ENCODE measurements at regions not wholly inside any gene's neighbourhood (a gene's known extent, or its start where the extent isn't known, plus 50 kb on each side); places are given as distances from the start of the nearest gene placed in this dataset.

DNA sequence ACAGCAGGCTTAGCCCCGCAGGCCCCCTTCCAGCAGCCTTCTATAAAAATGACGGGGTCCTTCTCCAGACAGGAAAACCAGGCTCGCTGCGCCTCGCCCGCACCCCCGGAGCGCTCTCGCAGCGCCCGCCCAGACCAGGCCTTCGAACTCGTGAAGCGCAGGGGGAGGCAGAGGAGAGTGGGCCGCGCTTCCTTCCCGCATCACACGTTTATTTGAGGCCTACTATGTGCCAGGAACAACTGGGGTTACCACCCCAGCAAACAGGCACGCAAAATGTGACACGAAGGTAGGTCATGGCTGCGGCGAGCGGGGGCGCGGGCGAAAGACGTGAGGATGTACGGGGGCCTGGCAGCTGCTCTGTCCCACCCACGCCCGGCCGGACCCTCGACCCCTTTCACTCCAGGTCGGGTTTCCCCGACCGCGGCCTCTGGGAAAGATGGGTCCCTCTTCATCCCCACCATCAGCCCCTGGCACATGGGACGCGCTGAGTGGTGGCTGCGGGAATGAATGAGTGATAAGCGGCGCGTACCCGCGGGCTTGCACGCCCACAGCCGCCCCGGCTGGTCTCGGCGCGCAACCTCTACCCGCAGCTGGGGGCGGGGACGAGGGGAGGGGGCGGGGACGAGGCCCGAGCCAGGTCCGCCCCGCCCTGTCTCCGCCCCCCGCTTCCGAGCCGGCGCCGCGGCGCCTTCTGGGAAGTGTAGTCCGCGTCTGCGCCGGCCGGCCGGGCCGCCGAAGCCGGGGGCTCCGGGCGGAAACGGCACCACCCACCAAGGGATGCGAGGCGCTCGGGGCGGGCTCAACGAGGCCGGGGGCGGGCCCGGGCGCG lies 59.1 kb downstream of the ZNF467 start:
- TF ChIP-seq, protein P1, sequence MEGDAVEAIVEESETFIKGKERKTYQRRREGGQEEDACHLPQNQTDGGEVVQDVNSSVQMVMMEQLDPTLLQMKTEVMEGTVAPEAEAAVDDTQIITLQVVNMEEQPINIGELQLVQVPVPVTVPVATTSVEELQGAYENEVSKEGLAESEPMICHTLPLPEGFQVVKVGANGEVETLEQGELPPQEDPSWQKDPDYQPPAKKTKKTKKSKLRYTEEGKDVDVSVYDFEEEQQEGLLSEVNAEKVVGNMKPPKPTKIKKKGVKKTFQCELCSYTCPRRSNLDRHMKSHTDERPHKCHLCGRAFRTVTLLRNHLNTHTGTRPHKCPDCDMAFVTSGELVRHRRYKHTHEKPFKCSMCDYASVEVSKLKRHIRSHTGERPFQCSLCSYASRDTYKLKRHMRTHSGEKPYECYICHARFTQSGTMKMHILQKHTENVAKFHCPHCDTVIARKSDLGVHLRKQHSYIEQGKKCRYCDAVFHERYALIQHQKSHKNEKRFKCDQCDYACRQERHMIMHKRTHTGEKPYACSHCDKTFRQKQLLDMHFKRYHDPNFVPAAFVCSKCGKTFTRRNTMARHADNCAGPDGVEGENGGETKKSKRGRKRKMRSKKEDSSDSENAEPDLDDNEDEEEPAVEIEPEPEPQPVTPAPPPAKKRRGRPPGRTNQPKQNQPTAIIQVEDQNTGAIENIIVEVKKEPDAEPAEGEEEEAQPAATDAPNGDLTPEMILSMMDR (IDR thresholded peaks at IDR 0.05; ENCODE audit: low read depth, low read length) = no peak
- H3K4me3 ChIP-seq (ENCODE audit: low read depth, low read length) = peak overlapping the region; percentile 68

DNA sequence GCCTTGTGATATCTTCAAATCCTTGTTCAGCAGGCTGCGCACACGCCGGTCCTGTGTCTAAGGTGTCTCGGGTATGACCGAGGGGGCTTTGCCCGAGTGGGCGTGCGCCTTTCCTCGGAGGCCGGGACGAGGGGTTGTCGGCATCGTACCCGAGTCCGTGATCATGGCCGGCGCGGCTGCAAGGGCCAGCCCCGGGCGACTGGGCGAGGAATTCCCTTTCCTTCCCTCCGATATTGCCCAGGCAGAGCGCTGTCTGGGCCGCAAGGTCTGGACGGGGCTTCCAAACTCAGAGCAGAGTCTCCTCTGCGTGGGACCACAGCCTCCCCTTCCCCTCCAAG lies 59.7 kb downstream of the ZNF467 start:
- TF ChIP-seq, protein P1 (IDR thresholded peaks at IDR 0.05; ENCODE audit: low read depth, low read length) = no peak
- no peak overlapping the region; the same call in 1 of the 2 replicates for H3K4me3 ChIP-seq (ENCODE audit: low read depth, low read length)

DNA sequence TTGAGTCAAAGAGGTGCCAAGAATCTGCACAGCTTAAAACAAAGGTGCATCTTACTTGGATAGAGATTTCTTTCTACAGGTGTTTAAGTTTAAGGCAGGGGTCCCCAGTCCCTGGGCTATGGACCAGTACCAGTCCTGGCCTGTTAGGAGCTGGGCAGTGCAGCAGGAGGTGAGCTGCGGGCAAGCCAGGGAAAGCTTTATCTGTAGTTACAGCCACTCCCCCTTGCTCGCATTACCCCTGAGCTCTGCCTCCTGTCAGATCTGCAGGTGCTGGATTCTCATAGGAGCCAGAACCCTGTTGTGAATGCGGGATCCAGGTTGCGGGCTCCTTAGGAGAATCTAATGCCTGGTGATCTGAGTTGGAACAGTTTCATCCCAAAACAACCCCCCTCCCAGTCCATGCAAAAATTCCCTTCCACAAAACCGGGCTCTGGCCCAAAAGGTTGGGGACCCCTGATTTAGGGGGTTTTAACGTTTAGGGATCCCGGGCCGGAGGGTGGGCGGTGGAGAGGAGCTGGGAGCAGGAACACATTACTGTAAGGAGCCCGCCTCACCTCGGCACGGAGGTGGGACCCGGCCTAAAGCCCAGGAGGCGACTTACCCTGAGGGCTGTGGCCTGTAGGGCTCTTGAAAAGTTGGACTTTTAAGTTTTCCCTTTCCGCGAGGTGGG lies 60.2 kb downstream of the ZNF467 start:
- TF ChIP-seq, protein P1 (IDR thresholded peaks at IDR 0.05; ENCODE audit: low read depth, low read length) = no peak
- H3K4me3 ChIP-seq (ENCODE audit: low read depth, low read length) = no peak overlapping the region

DNA sequence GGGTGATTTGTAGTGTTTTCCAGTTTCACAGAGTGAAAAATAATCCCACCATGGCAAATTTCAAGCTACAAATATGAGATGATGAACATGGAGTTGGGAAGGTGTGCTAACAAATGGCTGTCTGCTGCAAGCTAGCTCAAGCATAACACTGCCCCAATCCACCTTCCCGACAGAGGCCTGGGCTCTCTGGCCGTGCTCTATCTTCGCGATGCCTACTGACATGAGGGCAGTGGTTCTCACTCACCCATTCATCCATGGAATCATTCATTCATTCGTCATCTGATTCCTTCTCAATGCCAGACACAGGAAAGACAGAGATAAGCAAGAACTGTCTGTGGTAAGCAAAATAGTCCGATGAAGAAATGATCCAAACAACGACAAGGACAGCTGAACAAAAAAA lies 65.4 kb downstream of the ZNF467 start:
- H3K4me3 ChIP-seq (ENCODE audit: low read depth, low read length) = no peak overlapping the region
- TF ChIP-seq, protein P1 (IDR thresholded peaks at IDR 0.05; ENCODE audit: low read depth, low read length) = no peak

DNA sequence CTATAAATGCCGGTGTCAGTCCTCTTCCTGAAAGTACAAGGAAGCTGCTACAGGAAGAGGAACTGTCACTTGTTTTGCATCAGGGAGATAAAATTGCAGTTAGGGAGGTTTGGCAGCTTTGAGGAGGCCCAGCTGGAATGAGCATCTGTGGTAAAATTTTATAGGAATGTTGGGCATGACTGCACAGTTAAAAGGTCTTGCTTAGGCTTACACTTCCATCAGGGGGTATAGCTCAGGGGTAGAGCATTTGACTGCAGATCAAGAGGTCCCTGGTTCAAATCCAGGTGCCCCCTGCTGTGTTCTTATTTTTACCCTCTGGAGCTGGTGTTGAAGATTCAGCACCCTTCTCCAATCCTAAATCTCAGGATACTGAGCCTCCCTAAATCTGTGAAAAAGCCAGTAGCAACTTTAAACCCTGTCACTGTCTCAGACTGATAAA lies 65.9 kb downstream of the ZNF467 start:
- TF ChIP-seq, protein P1 (IDR thresholded peaks at IDR 0.05; ENCODE audit: low read depth, low read length) = no peak

DNA sequence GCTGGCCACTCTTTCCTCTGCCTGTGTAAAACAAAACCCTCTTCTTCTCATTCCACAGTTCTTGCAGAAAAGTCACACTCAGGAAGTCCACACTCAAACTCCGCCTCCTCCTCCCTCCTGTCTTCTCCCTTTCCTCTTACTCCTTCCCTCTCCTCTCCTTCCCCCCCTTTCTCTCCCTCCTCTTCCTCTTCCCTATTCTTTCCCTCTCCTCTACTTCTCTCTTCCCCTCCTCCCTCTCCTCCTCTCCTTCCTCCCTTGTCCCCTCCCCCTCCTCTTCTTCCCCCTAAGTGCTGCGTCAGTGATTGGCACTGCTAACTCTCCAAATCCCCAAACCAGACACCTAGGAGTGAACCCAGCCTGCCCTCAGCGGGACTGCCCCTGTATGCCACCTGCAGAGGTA lies 67.0 kb downstream of the ZNF467 start:
- TF ChIP-seq, protein P1 (IDR thresholded peaks at IDR 0.05; ENCODE audit: low read depth, low read length) = no peak
- H3K4me3 ChIP-seq (ENCODE audit: low read depth, low read length) = no peak overlapping the region

More for the DNA sequence above, 65.9 kb downstream of the ZNF467 start:
- H3K4me3 ChIP-seq (ENCODE audit: low read depth, low read length) = no peak overlapping the region

DNA sequence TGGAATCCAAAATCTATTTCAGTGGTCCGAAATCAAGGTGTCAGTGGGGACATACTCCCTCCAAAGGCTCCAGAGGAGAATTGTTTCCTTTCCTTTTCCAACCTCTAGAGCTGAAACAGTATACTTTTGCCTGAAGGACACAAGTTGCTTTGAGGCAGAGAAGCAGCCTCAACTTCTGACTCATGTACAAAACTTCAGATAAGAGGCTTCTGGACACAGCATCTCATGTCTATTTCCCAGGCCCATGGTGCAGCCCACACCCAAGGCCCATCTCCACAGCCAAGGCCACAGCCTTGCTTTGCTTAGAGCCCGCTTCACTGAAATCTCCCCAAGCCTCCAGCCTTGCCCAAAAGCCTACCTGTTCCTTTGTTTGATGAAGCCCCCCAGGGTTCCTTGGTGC lies 68.9 kb downstream of the ZNF467 start:
- H3K4me3 ChIP-seq (ENCODE audit: low read depth, low read length) = no peak overlapping the region
- TF ChIP-seq, protein P1 (IDR thresholded peaks at IDR 0.05; ENCODE audit: low read depth, low read length) = no peak

Data from WI38 (cell line).